ENCODE measurements at regions not wholly inside any gene's neighbourhood (a gene's known extent, or its start where the extent isn't known, plus 50 kb on each side); places are given as distances from the start of the nearest gene placed in this dataset.

GRCh38 chr3:135802171-135802570 lies 163.4 kb upstream of the PPP2R3A start:
- Histone ChIP-seq H3K27me3 (peaks cover 0 to 16% (median 0%) of the 10 kb centered on the region in 3 donors), H3K9me3 (no peaks in the 10 kb centered on the region), H3K27ac (no peak overlapping the region), H3K36me3 (no peaks in the 10 kb centered on the region), H3K4me3 (no peak overlapping the region), H3K4me1 (no peaks in the 10 kb centered on the region)
- intact Hi-C loops (cut with DNase I), result no loop called here
- 18 to 65% methylated on average over 10 of the region's 10 CpGs for WGBS, 2 donors
- TF ChIP-seq POLR2AphosphoS5 (IDR thresholded peaks at IDR 0.05) (no peak), POLR2A (IDR thresholded peaks at IDR 0.05) (no peak), CTCF (IDR thresholded peaks at IDR 0.05) (no peak), EP300 (IDR thresholded peaks at IDR 0.05) (no peak)
- DNase-seq, result no peak

GRCh38 chr3:135803028-135803692 lies 162.4 kb upstream of the PPP2R3A start:
- intact Hi-C loops (cut with DNase I), result no loop called here
- 82 to 89% methylated on average over 10 of the region's 10 CpGs for WGBS, 2 donors
- H3K27me3 ChIP-seq, result peaks cover 0 to 8% (median 0%) of the 10 kb centered on the region in 3 donors

GRCh38 chr3:135805752-135806151 lies 159.8 kb upstream of the PPP2R3A start:
- no peak for DNase-seq
- Histone ChIP-seq H3K27me3 (peaks cover 0 to 10% (median 0%) of the 10 kb centered on the region in 3 donors), H3K36me3 (no peaks in the 10 kb centered on the region), H3K27ac (no peak overlapping the region), H3K4me1 (no peaks in the 10 kb centered on the region), H3K4me3 (no peak overlapping the region), H3K9me3 (no peaks in the 10 kb centered on the region)
- intact Hi-C loops (cut with DNase I), result no loop called here
- no peak for TF ChIP-seq POLR2AphosphoS5 (IDR thresholded peaks at IDR 0.05)
- TF ChIP-seq EP300 (IDR thresholded peaks at IDR 0.05), result no peak
- no peak for TF ChIP-seq CTCF (IDR thresholded peaks at IDR 0.05)
- WGBS, 2 donors, result 75 to 89% methylated on average over 3 of the region's 3 CpGs

More at GRCh38 chr3:135803028-135803692, 162.4 kb upstream of the PPP2R3A start:
- TF ChIP-seq CTCF (IDR thresholded peaks at IDR 0.05) (no peak), EP300 (IDR thresholded peaks at IDR 0.05) (no peak), POLR2AphosphoS5 (IDR thresholded peaks at IDR 0.05) (no peak), POLR2A (IDR thresholded peaks at IDR 0.05) (no peak)
- no peaks in the 10 kb centered on the region for H3K9me3 ChIP-seq
- no peaks in the 10 kb centered on the region for H3K4me1 ChIP-seq
- no peaks in the 10 kb centered on the region for H3K36me3 ChIP-seq
- no peak overlapping the region for H3K27ac ChIP-seq
- no peak for DNase-seq
- H3K4me3 ChIP-seq, result no peak overlapping the region

GRCh38 chr3:135806317-135806716 lies 159.2 kb upstream of the PPP2R3A start:
- no peak for TF ChIP-seq CTCF (IDR thresholded peaks at IDR 0.05)
- no peak for TF ChIP-seq POLR2AphosphoS5 (IDR thresholded peaks at IDR 0.05)
- TF ChIP-seq POLR2A (IDR thresholded peaks at IDR 0.05), result no peak
- TF ChIP-seq EP300 (IDR thresholded peaks at IDR 0.05), result no peak

DNA sequence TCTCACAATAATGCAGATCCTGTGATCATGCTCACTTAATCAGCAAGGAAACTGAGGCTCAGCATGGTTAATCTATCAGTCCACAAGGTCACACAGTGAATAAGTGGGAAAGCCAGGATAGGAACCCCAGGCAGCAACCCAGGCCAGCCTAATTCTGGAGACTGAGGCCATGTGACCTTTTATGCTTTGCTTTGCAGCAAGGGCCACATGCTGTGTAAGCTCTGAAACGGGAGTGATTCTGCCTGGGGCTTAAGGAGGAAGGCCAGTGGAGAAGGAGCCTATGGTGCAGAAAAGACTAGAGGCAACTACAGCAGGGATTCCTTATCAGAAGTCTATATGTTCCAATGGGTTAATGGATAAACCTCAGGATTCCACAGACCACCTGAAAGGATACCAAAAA lies 157.6 kb upstream of the PPP2R3A start:
- Histone ChIP-seq H3K9me3 (no peaks in the 10 kb centered on the region), H3K27ac (no peak overlapping the region), H3K27me3 (peaks cover 0 to 11% (median 0%) of the 10 kb centered on the region in 3 donors), H3K4me3 (no peak overlapping the region), H3K4me1 (no peaks in the 10 kb centered on the region), H3K36me3 (no peaks in the 10 kb centered on the region)
- 38 to 58% methylated on average over 1 of the region's 1 CpG for WGBS, 2 donors
- intact Hi-C loops (cut with DNase I), result no loop called here
- no peak for DNase-seq
- TF ChIP-seq POLR2AphosphoS5 (IDR thresholded peaks at IDR 0.05), result no peak
- no peak for TF ChIP-seq POLR2A (IDR thresholded peaks at IDR 0.05)
- no peak for TF ChIP-seq CTCF (IDR thresholded peaks at IDR 0.05)
- no peak for TF ChIP-seq EP300 (IDR thresholded peaks at IDR 0.05)

More at GRCh38 chr3:135806317-135806716, 159.2 kb upstream of the PPP2R3A start:
- Histone ChIP-seq H3K27me3 (peaks cover 0 to 11% (median 0%) of the 10 kb centered on the region in 3 donors), H3K4me3 (no peak overlapping the region), H3K4me1 (no peaks in the 10 kb centered on the region), H3K27ac (no peak overlapping the region), H3K9me3 (no peaks in the 10 kb centered on the region), H3K36me3 (no peaks in the 10 kb centered on the region)
- intact Hi-C loops (cut with DNase I), result no loop called here
- no peak for DNase-seq
- WGBS, 2 donors, result 69 to 70% methylated on average over 4 of the region's 4 CpGs

All from sigmoid colon (tissue), 6 donors.